ENCODE measurements at regions not wholly inside any gene's neighbourhood (a gene's known extent, or its start where the extent isn't known, plus 50 kb on each side); places are given as distances from the start of the nearest gene placed in this dataset.

DNA sequence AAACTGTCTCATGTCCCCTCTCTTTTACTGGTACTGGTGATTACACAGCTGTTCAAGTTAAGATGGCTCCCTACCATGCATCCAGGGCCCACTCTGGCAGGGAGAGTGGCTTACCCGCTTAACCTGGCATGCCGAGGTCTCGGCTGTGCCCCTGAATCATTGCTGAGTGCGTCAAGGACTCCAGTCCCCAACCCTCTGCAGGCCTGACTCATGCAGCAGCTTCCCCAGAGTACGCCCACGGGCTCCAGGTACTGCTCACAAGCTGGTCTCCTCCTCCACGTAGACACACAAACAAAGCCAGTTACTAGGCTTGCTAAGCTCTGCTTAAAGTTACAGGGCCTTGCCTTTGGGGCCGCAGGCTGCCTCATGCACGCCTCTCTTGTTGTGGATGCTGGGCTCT, 447.4 kb downstream of the COG6 start:
- no peak for TF ChIP-seq CTCF (IDR thresholded peaks at IDR 0.05)
- no peak for TF ChIP-seq POLR2A (IDR thresholded peaks at IDR 0.05)

All from right lobe of liver (tissue), 4 donors.